Endothelial cell of umbilical vein (primary cell): ENCODE measurements at regions not wholly inside any gene's neighbourhood (a gene's known extent, or its start where the extent isn't known, plus 50 kb on each side); places are given as distances from the start of the nearest gene placed in this dataset.

ENCODE experiments used
- BruUV-seq: library from RNA; stranded (reverse); fragments of 400-500 nt; replicated peaks from 2 replicates; lab custom pipeline; 2021; lab: Mats Ljungman, UMichigan
- CTCF ChIA-PET: fragments of 300-600, 350-600 bp; sonication (Branson Sonifier 250); formaldehyde crosslinking; loops from one replicate; lab custom pipeline; 2021; ENCODE audit warnings: antibody characterized with exemption, inconsistent platforms; lab: Charles Lee
- POLR2A ChIA-PET: fragments of 300-600, 350-600 bp; sonication (Branson Sonifier 250); formaldehyde crosslinking; loops from one replicate; lab custom pipeline; 2021; ENCODE audit warnings: antibody characterized with exemption, inconsistent platforms; lab: Charles Lee
- DNase-seq: peaks from one replicate; pipeline ENCODE4 v3.0.0-alpha.2; 2011; ENCODE audit warnings: low read depth, low spot score
- FAIRE-seq: peaks from 2 replicates; lab custom pipeline; 2011; peaks lifted over from hg19 to GRCh38; lab: Jason Lieb, UNC
- H2AFZ ChIP-seq: 2 replicates; pipeline ENCODE4 v1.6.0; 2012; ENCODE audit warnings: low read depth, low read length, control low read depth, inconsistent platforms
- H3K27ac ChIP-seq: 2 replicates; pipeline ENCODE4 v1.5.1; 2011; ENCODE audit warnings: low read depth, mild to moderate bottlenecking, control low read depth, low read length, moderate library complexity; ENCODE audit not compliant: insufficient read depth
- H3K27me3 ChIP-seq, 2 experiments: 2 replicates each; pipeline versions ENCODE4 v1.6.0 to v1.6.1; 2011; ENCODE audit warnings: low read length in 2 of 2, mixed read lengths in 1 of 2; ENCODE audit not compliant: control insufficient read depth in 2 of 2, insufficient read depth in 2 of 2
- H3K36me3 ChIP-seq, 2 experiments: 2 replicates in 1 of 2; 3 replicates in 1 of 2; pipeline ENCODE4 v1.5.1; 2011; ENCODE audit warnings: low read length in 2 of 2, mild to moderate bottlenecking in 1 of 2, moderate library complexity in 1 of 2; ENCODE audit not compliant: control insufficient read depth in 2 of 2, insufficient read depth in 2 of 2; ENCODE audit errors: extremely low read depth in 1 of 2
- H3K4me1 ChIP-seq: 3 replicates; pipeline ENCODE4 v1.5.1; 2011; ENCODE audit warnings: mild to moderate bottlenecking, low read length; ENCODE audit not compliant: control insufficient read depth, insufficient read depth; ENCODE audit errors: extremely low read depth
- H3K4me2 ChIP-seq: 2 replicates; pipeline ENCODE4 v1.6.1; 2011; ENCODE audit warnings: low read length, control low read depth, mixed read lengths; ENCODE audit not compliant: insufficient read depth
- H3K4me3 ChIP-seq, 3 experiments: fragments of 200-600 bp in 1 of 3; sonication (generic), shearing (Covaris generic) in 1 of 3; replicated peaks in 1 of 3; 2 replicates each; pipeline ENCODE4 v1.5.1; 2011 to 2016; ENCODE audit warnings: control low read depth in 3 of 3, low read length in 3 of 3, mild to moderate bottlenecking in 2 of 3, inconsistent platforms in 1 of 3, low read depth in 1 of 3, moderate library complexity in 1 of 3; ENCODE audit not compliant: insufficient read depth in 1 of 3
- H3K79me2 ChIP-seq: 2 replicates; pipeline ENCODE4 v1.6.0; 2012; ENCODE audit warnings: low read length, inconsistent platforms; ENCODE audit not compliant: control insufficient read depth, insufficient read depth
- H3K9ac ChIP-seq: replicated peaks from 2 replicates; pipeline ENCODE3; 2011; ENCODE audit warnings: low read length, control low read depth; ENCODE audit not compliant: insufficient read depth; ENCODE audit errors: extremely low read depth
- H3K9me1 ChIP-seq: replicated peaks from 3 replicates; pipeline ENCODE4 v1.6.0; 2011; ENCODE audit warnings: mild to moderate bottlenecking, low read length; ENCODE audit not compliant: control insufficient read depth, insufficient read depth; ENCODE audit errors: extremely low read depth
- H3K9me3 ChIP-seq: replicated peaks from 2 replicates; pipeline ENCODE4 v1.5.1; 2012; ENCODE audit warnings: low read length, inconsistent platforms; ENCODE audit not compliant: control insufficient read depth, insufficient read depth
- H4K20me1 ChIP-seq: replicated peaks from 2 replicates; pipeline ENCODE3; 2011; ENCODE audit warnings: mild to moderate bottlenecking, low read length; ENCODE audit not compliant: control insufficient read depth, insufficient read depth; ENCODE audit errors: extremely low read depth
- EZH2 ChIP-seq: IDR thresholded peaks from 2 replicates; pipeline ENCODE4 v1.6.1; 2012; ENCODE audit warnings: borderline replicate concordance, low read depth, mild to moderate bottlenecking, moderate library complexity, low read length, inconsistent platforms; ENCODE audit not compliant: severe bottlenecking
- FOS ChIP-seq: IDR thresholded peaks from 2 replicates; pipeline ENCODE4 v1.6.1; 2011; ENCODE audit warnings: mild to moderate bottlenecking, low read length, moderate library complexity, borderline replicate concordance; ENCODE audit not compliant: insufficient read depth
- GATA2 ChIP-seq: IDR thresholded peaks from 2 replicates; pipeline ENCODE4 v1.7.0; 2011; ENCODE audit warnings: low read depth, mild to moderate bottlenecking, moderate library complexity, mixed read lengths, low read length; ENCODE audit not compliant: insufficient read length, insufficient read depth
- JUN ChIP-seq: IDR thresholded peaks from 2 replicates; pipeline ENCODE4 v1.6.1; 2011; ENCODE audit warnings: borderline replicate concordance, low read depth; ENCODE audit not compliant: insufficient read length, insufficient read depth
- MYC ChIP-seq: IDR thresholded peaks from one replicate; pipeline ENCODE4 v1.6.1; 2011; ENCODE audit warnings: mild to moderate bottlenecking, low read depth, low read length
- POLR2A ChIP-seq: IDR thresholded peaks from 2 replicates; pipeline ENCODE4 v1.6.1; 2012; ENCODE audit warnings: low read depth, mild to moderate bottlenecking, control low read depth, low read length
- POLR2AphosphoS5 ChIP-seq: IDR thresholded peaks from 2 replicates; pipeline ENCODE4 v1.6.1; 2012; ENCODE audit warnings: low read depth, mild to moderate bottlenecking, control low read depth, low read length, moderate library complexity; ENCODE audit not compliant: insufficient read depth
- dilution Hi-C: fragments of 300-500 bp; cut with MboI; formaldehyde crosslinking; loops from one replicate; pipeline ENCODE4 v1.15.0; 2019; ENCODE audit warnings: low sequenced_read_pairs; ENCODE audit not compliant: extremely low pct_ligation_motif_present
- intact Hi-C: fragments of 100-400 bp; cut with micrococcal nuclease; formaldehyde crosslinking; loops from one replicate; pipeline ENCODE4 v1.10.0; 2022
- TF ChIP-seq, protein P1 (sequence below), 2 donors: IDR thresholded peaks; 1 replicate in 1 of 2; 2 replicates in 1 of 2; pipeline ENCODE4 v1.5.1; 2011; ENCODE audit warnings: low read length in 2 of 2, mild to moderate bottlenecking in 2 of 2, moderate library complexity in 2 of 2, control low read depth in 1 of 2, inconsistent platforms in 1 of 2, low read depth in 1 of 2; ENCODE audit not compliant: insufficient read depth in 1 of 2; ENCODE audit errors: extremely low read depth in 1 of 2
- TF ChIP-seq, protein P2 (sequence below): IDR thresholded peaks from 2 replicates; pipeline ENCODE4 v1.6.1; 2011; ENCODE audit not compliant: insufficient read depth, insufficient read length

DNA sequence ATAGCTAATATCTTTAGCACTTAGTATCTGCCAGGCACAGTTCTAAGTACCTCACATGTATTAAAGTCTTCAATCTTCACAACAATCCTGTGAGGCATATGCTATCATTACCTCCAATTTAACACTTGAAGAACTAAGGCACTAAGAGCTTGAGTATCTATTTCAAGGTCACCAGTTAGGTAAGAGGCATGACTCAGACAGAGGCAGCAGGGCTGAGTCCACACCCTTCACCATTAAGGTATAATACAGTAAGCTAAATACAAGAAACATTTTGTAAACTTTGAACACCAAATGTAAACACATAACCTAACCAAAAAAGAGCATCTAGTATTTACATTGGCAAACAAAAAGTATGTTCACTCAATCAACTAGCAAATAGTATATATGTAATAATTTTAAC, 1410.9 kb downstream of the PCDH18 start:
- FAIRE-seq, result no peak
- Histone ChIP-seq H3K79me2 (no peaks in the 10 kb centered on the region), H2AFZ (no peak overlapping the region), H3K36me3 (no peaks in the 10 kb centered on the region), H3K4me1 (no peaks in the 10 kb centered on the region), H3K4me2 (no peak overlapping the region), H3K27ac (no peak overlapping the region), H3K9me1 (no peaks in the 10 kb centered on the region), H3K9ac (no peak overlapping the region), H3K9me3 (no peaks in the 10 kb centered on the region), H4K20me1 (no peaks in the 10 kb centered on the region), H3K27me3 (no peaks in the 10 kb centered on the region), H3K4me3 (no peak overlapping the region)
- ChIA-PET CTCF (no interaction called here), POLR2A (interaction anchor here (0.6 kb wide), 1 partner anchor 118 kb away, joined by 3 read pairs; no protein-coding TSS in a partner anchor)
- no peak for DNase-seq
- dilution Hi-C loops, result no loop called here
- intact Hi-C loops, result no loop called here
- no peak for TF ChIP-seq GATA2
- TF ChIP-seq JUN, result no peak
- TF ChIP-seq, protein P1, sequence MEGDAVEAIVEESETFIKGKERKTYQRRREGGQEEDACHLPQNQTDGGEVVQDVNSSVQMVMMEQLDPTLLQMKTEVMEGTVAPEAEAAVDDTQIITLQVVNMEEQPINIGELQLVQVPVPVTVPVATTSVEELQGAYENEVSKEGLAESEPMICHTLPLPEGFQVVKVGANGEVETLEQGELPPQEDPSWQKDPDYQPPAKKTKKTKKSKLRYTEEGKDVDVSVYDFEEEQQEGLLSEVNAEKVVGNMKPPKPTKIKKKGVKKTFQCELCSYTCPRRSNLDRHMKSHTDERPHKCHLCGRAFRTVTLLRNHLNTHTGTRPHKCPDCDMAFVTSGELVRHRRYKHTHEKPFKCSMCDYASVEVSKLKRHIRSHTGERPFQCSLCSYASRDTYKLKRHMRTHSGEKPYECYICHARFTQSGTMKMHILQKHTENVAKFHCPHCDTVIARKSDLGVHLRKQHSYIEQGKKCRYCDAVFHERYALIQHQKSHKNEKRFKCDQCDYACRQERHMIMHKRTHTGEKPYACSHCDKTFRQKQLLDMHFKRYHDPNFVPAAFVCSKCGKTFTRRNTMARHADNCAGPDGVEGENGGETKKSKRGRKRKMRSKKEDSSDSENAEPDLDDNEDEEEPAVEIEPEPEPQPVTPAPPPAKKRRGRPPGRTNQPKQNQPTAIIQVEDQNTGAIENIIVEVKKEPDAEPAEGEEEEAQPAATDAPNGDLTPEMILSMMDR (IDR thresholded peaks at IDR 0.05; ENCODE audit: extremely low read depth in 1 of 2, insufficient read depth in 1 of 2, low read depth in 1 of 2, low read length in 2 of 2), result no peak
- no peak for TF ChIP-seq POLR2AphosphoS5
- no TSS peak for BruUV-seq

DNA sequence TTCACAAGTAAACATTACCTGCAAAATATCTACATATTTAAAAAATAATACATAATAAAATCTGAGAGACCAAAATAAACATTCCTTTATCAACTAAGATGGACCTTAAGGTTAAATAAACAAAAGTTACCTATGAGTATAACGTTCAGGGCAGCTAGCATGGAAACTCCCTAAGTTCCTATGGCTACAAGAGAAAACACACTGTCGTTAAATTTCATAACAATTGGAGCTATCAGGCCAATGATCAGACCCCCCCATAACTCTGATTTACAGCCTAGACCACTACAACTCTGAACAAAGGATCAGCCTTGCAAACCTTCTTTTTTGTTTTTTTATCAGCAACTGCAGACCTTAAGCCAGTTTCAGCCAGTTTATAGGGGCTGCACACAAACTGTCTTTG, 1418.4 kb downstream of the PCDH18 start:
- no peak overlapping the region for H2AFZ ChIP-seq
- no peaks in the 10 kb centered on the region for H3K27me3 ChIP-seq
- no peaks in the 10 kb centered on the region for H3K4me1 ChIP-seq
- no peaks in the 10 kb centered on the region for H4K20me1 ChIP-seq
- H3K9me1 ChIP-seq, result no peaks in the 10 kb centered on the region
- ChIA-PET POLR2A (no interaction called here), CTCF (no interaction called here)
- dilution Hi-C loops, result no loop called here
- no peak overlapping the region for H3K4me2 ChIP-seq
- no TSS peak for BruUV-seq
- no peaks in the 10 kb centered on the region for H3K36me3 ChIP-seq
- no peaks in the 10 kb centered on the region for H3K9me3 ChIP-seq
- no peak overlapping the region for H3K27ac ChIP-seq
- TF ChIP-seq FOS (no peak), EZH2 (no peak), GATA2 (no peak), MYC (no peak), POLR2A (no peak), POLR2AphosphoS5 (no peak), JUN (no peak)
- TF ChIP-seq, protein P2, sequence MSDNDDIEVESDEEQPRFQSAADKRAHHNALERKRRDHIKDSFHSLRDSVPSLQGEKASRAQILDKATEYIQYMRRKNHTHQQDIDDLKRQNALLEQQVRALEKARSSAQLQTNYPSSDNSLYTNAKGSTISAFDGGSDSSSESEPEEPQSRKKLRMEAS, result no peak
- TF ChIP-seq, protein P1 (IDR thresholded peaks at IDR 0.05; ENCODE audit: extremely low read depth in 1 of 2, insufficient read depth in 1 of 2, low read depth in 1 of 2, low read length in 2 of 2), result no peak
- FAIRE-seq (no peak), DNase-seq (peak; percentile 58)
- H3K9ac ChIP-seq, result no peak overlapping the region
- intact Hi-C loops, result no loop called here
- no peaks in the 10 kb centered on the region for H3K79me2 ChIP-seq
- H3K4me3 ChIP-seq, result no peak overlapping the region
